ENCODE measurements at regions not wholly inside any gene's neighbourhood (a gene's known extent, or its start where the extent isn't known, plus 50 kb on each side); places are given as distances from the start of the nearest gene placed in this dataset.
"Not testable (repeated sequence)": the region's sequence is repeated elsewhere in the genome, so short reads cannot be mapped to it uniquely, and the experiment has no call there.

- DNase-seq (no peak), ATAC-seq (no peak)
- intact Hi-C loops (cut with DNase I) = no loop called here
Measured at GRCh38 chrX:116284400-116284799, 113.9 kb downstream of the AGTR2 start.

GRCh38 chrX:116285501-116285900, 115.0 kb downstream of the AGTR2 start:
- intact Hi-C loops (cut with DNase I) = no loop called here
- ATAC-seq = no peak
- no peak for DNase-seq

- ATAC-seq = no peak
Measured at GRCh38 chrX:116289592-116289991, 119.0 kb downstream of the AGTR2 start.

GRCh38 chrX:116290359-116290758, 119.8 kb downstream of the AGTR2 start:
- intact Hi-C loops (cut with DNase I) = no loop called here
- DNase-seq (no peak), ATAC-seq (no peak)

More at GRCh38 chrX:116289592-116289991, 119.0 kb downstream of the AGTR2 start:
- DNase-seq = no peak
- intact Hi-C loops (cut with DNase I) = no loop called here

GRCh38 chrX:116292183-116292582, 121.6 kb downstream of the AGTR2 start:
- intact Hi-C loops (cut with DNase I) = no loop called here
- DNase-seq (no peak), ATAC-seq (no peak)

- DNase-seq = no peak
- no peak for ATAC-seq
- intact Hi-C loops (cut with DNase I) = no loop called here
Measured at GRCh38 chrX:116298956-116299355, 128.4 kb downstream of the AGTR2 start.

GRCh38 chrX:116306218-116306617, 130.2 kb upstream of the SLC6A14 start:
- intact Hi-C loops (cut with DNase I) = no loop called here
- no peak for DNase-seq
- no peak for ATAC-seq

GRCh38 chrX:116317409-116317808, 119.0 kb upstream of the SLC6A14 start:
- intact Hi-C loops (cut with DNase I) = no loop called here
- ATAC-seq (peak; percentile 68 to 77), DNase-seq (peak; percentile 24)

GRCh38 chrX:116318672-116319071, 117.7 kb upstream of the SLC6A14 start:
- DNase-seq (no peak), ATAC-seq (no peak)
- intact Hi-C loops (cut with DNase I) = no loop called here

- intact Hi-C loops (cut with DNase I) = no loop called here
- no peak for ATAC-seq
- no peak for DNase-seq
Measured at GRCh38 chrX:116321711-116322110, 114.7 kb upstream of the SLC6A14 start.

GRCh38 chrX:116332026-116332425, 104.4 kb upstream of the SLC6A14 start:
- ATAC-seq; intact Hi-C loops (cut with DNase I); DNase-seq: not testable (repeated sequence)

- intact Hi-C loops (cut with DNase I); DNase-seq; ATAC-seq: not testable (repeated sequence)
Measured at GRCh38 chrX:116334797-116335196, 101.6 kb upstream of the SLC6A14 start.

GRCh38 chrX:116339407-116339806, 97.0 kb upstream of the SLC6A14 start:
- DNase-seq = no peak
- no peak for ATAC-seq
- intact Hi-C loops (cut with DNase I) = no loop called here

GRCh38 chrX:116342903-116343302, 93.5 kb upstream of the SLC6A14 start:
- intact Hi-C loops (cut with DNase I) = no loop called here
- no peak for ATAC-seq
- no peak for DNase-seq

GRCh38 chrX:116345958-116346357, 90.4 kb upstream of the SLC6A14 start:
- intact Hi-C loops (cut with DNase I) = no loop called here
- ATAC-seq (no peak), DNase-seq (no peak)

- DNase-seq (no peak), ATAC-seq (no peak)
- intact Hi-C loops (cut with DNase I) = no loop called here
Measured at GRCh38 chrX:116357329-116357728, 79.1 kb upstream of the SLC6A14 start.

- intact Hi-C loops (cut with DNase I) = no loop called here
- DNase-seq (no peak), ATAC-seq (no peak)
Measured at GRCh38 chrX:116378961-116379360, 57.4 kb upstream of the SLC6A14 start.

GRCh38 chrX:116379854-116380253, 56.6 kb upstream of the SLC6A14 start:
- DNase-seq (peak; percentile 23), ATAC-seq (peak; percentile 51 to 85)
- intact Hi-C loops (cut with DNase I) = no loop called here

- DNase-seq (peak; percentile 22), ATAC-seq (no peak)
- intact Hi-C loops (cut with DNase I) = no loop called here
Measured at GRCh38 chrX:116384406-116384954, 51.9 kb upstream of the SLC6A14 start.

All from left cardiac atrium (tissue), 4 donors.